HEK293T (cell line): ENCODE measurements at regions not wholly inside any gene's neighbourhood (a gene's known extent, or its start where the extent isn't known, plus 50 kb on each side); places are given as distances from the start of the nearest gene placed in this dataset.

ENCODE experiments used
- ARNT ChIP-seq: fragments of 450-650 bp; IDR thresholded peaks from 2 replicates; pipeline ENCODE4 v1.6.1; 2017; ENCODE audit warnings: mild to moderate bottlenecking
- ELF4 ChIP-seq: fragments of 450-650 bp; IDR thresholded peaks from 2 replicates; pipeline ENCODE4 v1.6.1; 2017; ENCODE audit warnings: antibody characterized with exemption
- FOXA1 ChIP-seq: fragments of 450-650 bp; IDR thresholded peaks from 2 replicates; pipeline ENCODE4 v1.6.1; 2016; ENCODE audit warnings: mild to moderate bottlenecking
- FOXK2 ChIP-seq: fragments of 450-650 bp; IDR thresholded peaks from 2 replicates; pipeline ENCODE4 v1.6.1; 2016; ENCODE audit warnings: mild to moderate bottlenecking
- HDGF ChIP-seq: fragments of 450-650 bp; IDR thresholded peaks from 2 replicates; pipeline ENCODE4 v1.6.1; 2017; ENCODE audit warnings: antibody characterized with exemption, borderline replicate concordance
- LEF1 ChIP-seq: fragments of 450-650 bp; IDR thresholded peaks from 2 replicates; pipeline ENCODE4 v1.6.1; 2017; ENCODE audit warnings: mild to moderate bottlenecking, borderline replicate concordance
- NFRKB ChIP-seq: fragments of 450-650 bp; IDR thresholded peaks from 2 replicates; pipeline ENCODE4 v1.6.1; 2016; ENCODE audit warnings: mild to moderate bottlenecking, moderate library complexity
- PKNOX1 ChIP-seq: fragments of 450-650 bp; IDR thresholded peaks from 2 replicates; pipeline ENCODE4 v1.6.1; 2016
- SP1 ChIP-seq: fragments of 450-650 bp; IDR thresholded peaks from 2 replicates; pipeline ENCODE4 v1.6.1; 2017
- SUZ12 ChIP-seq: fragments of 450-650 bp; IDR thresholded peaks from 2 replicates; pipeline ENCODE4 v1.6.1; 2016; ENCODE audit warnings: mild to moderate bottlenecking
- TARDBP ChIP-seq: fragments of 450-650 bp; IDR thresholded peaks from 2 replicates; pipeline ENCODE4 v1.6.1; 2016
- ZNF384 ChIP-seq: fragments of 450-650 bp; IDR thresholded peaks from 2 replicates; pipeline ENCODE4 v1.6.1; 2016

- TF ChIP-seq FOXA1: no peak
- no peak for TF ChIP-seq PKNOX1
- TF ChIP-seq SP1: no peak
- TF ChIP-seq ARNT: no peak
- no peak for TF ChIP-seq TARDBP
- no peak for TF ChIP-seq LEF1
- no peak for TF ChIP-seq FOXK2
- no peak for TF ChIP-seq HDGF
- no peak for TF ChIP-seq ZNF384
- no peak for TF ChIP-seq ELF4
- TF ChIP-seq SUZ12: no peak
- no peak for TF ChIP-seq NFRKB
These were observed 481.7 kb upstream of the RUNX1 start for GRCh38 chr21:35530766-35531165.
